ENCODE measurements at regions not wholly inside any gene's neighbourhood (a gene's known extent, or its start where the extent isn't known, plus 50 kb on each side); places are given as distances from the start of the nearest gene placed in this dataset.

GRCh38 chr14:27916326-27916725 lies 850.3 kb upstream of the FOXG1 start:
- TF ChIP-seq CTCF (IDR thresholded peaks at IDR 0.05; ENCODE audit: low read depth, low read length, poor library complexity, severe bottlenecking) (no peak), EZH2phosphoT487 (IDR thresholded peaks at IDR 0.05; ENCODE audit: borderline replicate concordance, low read length) (no peak)

Data from DOHH2 (cell line).